HCT116 (cell line): ENCODE measurements at regions not wholly inside any gene's neighbourhood (a gene's known extent, or its start where the extent isn't known, plus 50 kb on each side); places are given as distances from the start of the nearest gene placed in this dataset.

Experiments
- ATAC-seq: fragments of 200-7000 bp; cut with Tn5 transposase; 2 replicates; pipeline ENCODE4 v1.9.1; 2020; ENCODE audit warnings: mild to moderate bottlenecking, moderate library complexity
- BruUV-seq: library from RNA; stranded (reverse); fragments of 400-500 nt; replicated peaks from 2 replicates; lab custom pipeline; 2021; lab: Mats Ljungman, UMichigan
- CTCF ChIA-PET: fragments of 300-600 bp; sonication (Branson Sonifier 250); formaldehyde crosslinking; loops from one replicate; lab custom pipeline; 2021; ENCODE audit warnings: antibody characterized with exemption; lab: Charles Lee
- POLR2A ChIA-PET: fragments of 300-600, 350-600 bp; sonication (Branson Sonifier 250); formaldehyde crosslinking; loops from one replicate; lab custom pipeline; 2021; ENCODE audit warnings: antibody characterized with exemption; lab: Charles Lee
- RAD21 ChIA-PET, 2 experiments: fragments of 300-600 bp; sonication (Branson Sonifier 250); formaldehyde crosslinking; loops; one replicate each; lab custom pipeline; 2023; ENCODE audit warnings: low total read pairs in 2 of 2; ENCODE audit not compliant: uncharacterized antibody in 2 of 2, unreplicated experiment in 2 of 2, low non-redundant PET in 1 of 2; lab: Charles Lee
- DNase-seq: peaks from one replicate; pipeline ENCODE4 v3.0.0-alpha.2; 2010; ENCODE audit warnings: low read depth, low spot score
- H2AFZ ChIP-seq: fragments of 200-600 bp; shearing (Covaris generic), sonication (generic); 2 replicates; pipeline ENCODE4 v1.6.1; 2017; ENCODE audit warnings: low read depth, mixed run types, mixed read lengths, antibody characterized with exemption, low read length; ENCODE audit not compliant: poor library complexity, severe bottlenecking
- H3K27ac ChIP-seq: 2 replicates; pipeline ENCODE4 v1.5.1; 2012; ENCODE audit warnings: low read depth, low read length
- H3K27me3 ChIP-seq: fragments of 200-600 bp; sonication (generic); 2 replicates; pipeline ENCODE4 v1.6.1; 2016; ENCODE audit warnings: mixed run types, low read length, mixed read lengths; ENCODE audit not compliant: insufficient read depth
- H3K36me3 ChIP-seq, 2 experiments: fragments of 200-500 bp in 1 of 2; fragments of 200-600 bp in 1 of 2; sonication (Bioruptor generic) in 1 of 2; sonication (generic) in 1 of 2; 2 replicates each; pipeline versions ENCODE4 v1.5.1 to v1.6.1; 2014 to 2016; ENCODE audit warnings: low read length in 2 of 2, inconsistent platforms in 1 of 2, mixed read lengths in 1 of 2, mixed run types in 1 of 2; ENCODE audit not compliant: insufficient read depth in 2 of 2, control insufficient read depth in 1 of 2
- H3K4me1 ChIP-seq, 2 experiments: fragments of 200-600 bp in 1 of 2; sonication (generic) in 1 of 2; 2 replicates each; pipeline versions ENCODE4 v1.5.1 to v1.6.1; 2012 to 2017; ENCODE audit warnings: low read length in 2 of 2, inconsistent platforms in 1 of 2, mild to moderate bottlenecking in 1 of 2, mixed read lengths in 1 of 2, mixed run types in 1 of 2, moderate library complexity in 1 of 2; ENCODE audit not compliant: insufficient read depth in 2 of 2, control insufficient read depth in 1 of 2
- H3K4me2 ChIP-seq: fragments of 200-600 bp; sonication (generic); 2 replicates; pipeline ENCODE4 v1.6.1; 2017; ENCODE audit warnings: mixed run types, low read length, mixed read lengths
- H3K4me3 ChIP-seq, 2 experiments: fragments of 200-600 bp in 1 of 2; sonication (generic) in 1 of 2; replicated peaks in 1 of 2; 2 replicates each; pipeline ENCODE4 v1.5.1; 2011 to 2016; ENCODE audit warnings: low read length in 2 of 2, control low read depth in 1 of 2, low read depth in 1 of 2, mild to moderate bottlenecking in 1 of 2, mixed read lengths in 1 of 2, mixed run types in 1 of 2
- H3K79me2 ChIP-seq: fragments of 200-600 bp; sonication (generic); 2 replicates; pipeline ENCODE4 v1.6.1; 2017; ENCODE audit warnings: mild to moderate bottlenecking, mixed run types, low read length, moderate library complexity, mixed read lengths; ENCODE audit not compliant: insufficient read depth
- H3K9ac ChIP-seq: fragments of 200-600 bp; sonication (generic); 2 replicates; pipeline ENCODE4 v1.6.1; 2016; ENCODE audit warnings: low read length, mixed read lengths
- H3K9me2 ChIP-seq: fragments of 200-600 bp; sonication (generic), shearing (Covaris generic); 2 replicates; pipeline ENCODE4 v1.6.1; 2017; ENCODE audit warnings: mixed run types, mild to moderate bottlenecking, moderate library complexity; ENCODE audit not compliant: insufficient read depth
- H3K9me3 ChIP-seq, 2 experiments: fragments of 200-500 bp in 1 of 2; fragments of 200-600 bp in 1 of 2; sonication (Bioruptor generic) in 1 of 2; sonication (generic) in 1 of 2; 2 replicates each; pipeline ENCODE4 v1.6.1; 2014 to 2017; ENCODE audit warnings: low read length in 2 of 2, mixed read lengths in 2 of 2, inconsistent platforms in 1 of 2, low read depth in 1 of 2, mild to moderate bottlenecking in 1 of 2, mixed run types in 1 of 2, moderate library complexity in 1 of 2; ENCODE audit not compliant: control insufficient read depth in 1 of 2, insufficient read depth in 1 of 2
- H4K20me1 ChIP-seq: fragments of 200-600 bp; sonication (generic), shearing (Covaris generic); 2 replicates; pipeline ENCODE4 v1.6.1; 2017; ENCODE audit warnings: mixed run types, mild to moderate bottlenecking, moderate library complexity; ENCODE audit not compliant: insufficient read depth
- CBX3 ChIP-seq: IDR thresholded peaks from 2 replicates; pipeline ENCODE4 v1.6.1; 2012; ENCODE audit warnings: low read depth
- CEBPB ChIP-seq: IDR thresholded peaks from 2 replicates; pipeline ENCODE4 v1.6.1; 2012; ENCODE audit warnings: low read depth
- EGR1 ChIP-seq: IDR thresholded peaks from 2 replicates; pipeline ENCODE4 v1.6.1; 2012; ENCODE audit warnings: low read depth
- ELF1 ChIP-seq: IDR thresholded peaks from 2 replicates; pipeline ENCODE4 v1.6.1; 2012; ENCODE audit warnings: low read depth, borderline replicate concordance
- EZH2 ChIP-seq: fragments of 200-600 bp; sonication (generic); IDR thresholded peaks from 2 replicates; pipeline ENCODE4 v1.6.1; 2017; ENCODE audit warnings: antibody characterized with exemption, mixed run types
- EZH2phosphoT487 ChIP-seq: fragments of 200-600 bp; IDR thresholded peaks from 2 replicates; pipeline ENCODE4 v1.6.1; 2018; ENCODE audit warnings: antibody characterized with exemption, borderline replicate concordance
- FOSL1 ChIP-seq: IDR thresholded peaks from 2 replicates; pipeline ENCODE4 v1.6.1; 2012; ENCODE audit warnings: low read depth
- POLR2AphosphoS5 ChIP-seq: IDR thresholded peaks from 2 replicates; pipeline ENCODE4 v1.6.1; 2011; ENCODE audit warnings: mild to moderate bottlenecking, low read depth, low read length, moderate library complexity
- RAD21 ChIP-seq: IDR thresholded peaks from 2 replicates; pipeline ENCODE4 v1.6.1; 2012; ENCODE audit warnings: low read depth, mild to moderate bottlenecking
- SIN3A ChIP-seq: IDR thresholded peaks from 2 replicates; pipeline ENCODE4 v1.6.1; 2012; ENCODE audit warnings: low read depth
- SRF ChIP-seq: IDR thresholded peaks from 2 replicates; pipeline ENCODE4 v1.6.1; 2012; ENCODE audit warnings: low read depth
- TCF7L2 ChIP-seq: IDR thresholded peaks from 2 replicates; pipeline ENCODE4 v1.7.0; 2011; ENCODE audit warnings: borderline replicate concordance, inconsistent platforms; ENCODE audit not compliant: insufficient read depth, insufficient read length; ENCODE audit errors: extremely low read depth
- YY1 ChIP-seq: IDR thresholded peaks from 2 replicates; pipeline ENCODE4 v1.6.1; 2011; ENCODE audit warnings: low read length, low read depth, moderate library complexity, mild to moderate bottlenecking; ENCODE audit not compliant: insufficient replicate concordance; ENCODE audit errors: extremely low read depth
- ZFX ChIP-seq: fragments of 450-650 bp; IDR thresholded peaks from 2 replicates; pipeline ENCODE4 v1.6.1; 2017
- ZNF274 ChIP-seq: fragments of 200-500 bp; sonication (Bioruptor generic); IDR thresholded peaks from 2 replicates; pipeline ENCODE4 v1.6.1; 2014; ENCODE audit warnings: mild to moderate bottlenecking, low read depth, low read length, inconsistent platforms
- intact Hi-C: fragments of 100-400 bp; cut with micrococcal nuclease; formaldehyde crosslinking; loops from 2 replicates; pipeline ENCODE4 v1.10.0; 2022
- TF ChIP-seq, protein P1 (sequence below): IDR thresholded peaks from 2 replicates; pipeline ENCODE4 v1.6.1; 2011; ENCODE audit warnings: mild to moderate bottlenecking, low read length, moderate library complexity; ENCODE audit not compliant: insufficient replicate concordance; ENCODE audit errors: extremely low read depth
- TF ChIP-seq, protein P2 (sequence below): IDR thresholded peaks from 2 replicates; pipeline ENCODE4 v1.6.1; 2012

GRCh38 chr6:3919130-3919628 lies 70.0 kb downstream of the FAM50B start:
- Histone ChIP-seq H3K9ac (no peak overlapping the region), H3K27me3 (no peaks in the 10 kb centered on the region), H3K9me2 (no peaks in the 10 kb centered on the region), H3K9me3 (peaks cover 0 to 5% of the 10 kb centered on the region in 2 experiments; a peak in 1 of 4 replicates), H3K4me3 (no peak overlapping the region), H3K4me1 (peaks cover 4 to 8% of the 10 kb centered on the region in 2 experiments; a peak in 3 of 4 replicates)
- intact Hi-C loops = no loop called here
- CTCF ChIA-PET = no interaction called here
- TF ChIP-seq RAD21 (no peak), EZH2phosphoT487 (no peak), FOSL1 (no peak), CEBPB (no peak), TCF7L2 (no peak)
- TF ChIP-seq, protein P1, sequence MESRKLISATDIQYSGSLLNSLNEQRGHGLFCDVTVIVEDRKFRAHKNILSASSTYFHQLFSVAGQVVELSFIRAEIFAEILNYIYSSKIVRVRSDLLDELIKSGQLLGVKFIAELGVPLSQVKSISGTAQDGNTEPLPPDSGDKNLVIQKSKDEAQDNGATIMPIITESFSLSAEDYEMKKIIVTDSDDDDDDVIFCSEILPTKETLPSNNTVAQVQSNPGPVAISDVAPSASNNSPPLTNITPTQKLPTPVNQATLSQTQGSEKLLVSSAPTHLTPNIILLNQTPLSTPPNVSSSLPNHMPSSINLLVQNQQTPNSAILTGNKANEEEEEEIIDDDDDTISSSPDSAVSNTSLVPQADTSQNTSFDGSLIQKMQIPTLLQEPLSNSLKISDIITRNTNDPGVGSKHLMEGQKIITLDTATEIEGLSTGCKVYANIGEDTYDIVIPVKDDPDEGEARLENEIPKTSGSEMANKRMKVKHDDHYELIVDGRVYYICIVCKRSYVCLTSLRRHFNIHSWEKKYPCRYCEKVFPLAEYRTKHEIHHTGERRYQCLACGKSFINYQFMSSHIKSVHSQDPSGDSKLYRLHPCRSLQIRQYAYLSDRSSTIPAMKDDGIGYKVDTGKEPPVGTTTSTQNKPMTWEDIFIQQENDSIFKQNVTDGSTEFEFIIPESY = no peak
- TF ChIP-seq, protein P2, sequence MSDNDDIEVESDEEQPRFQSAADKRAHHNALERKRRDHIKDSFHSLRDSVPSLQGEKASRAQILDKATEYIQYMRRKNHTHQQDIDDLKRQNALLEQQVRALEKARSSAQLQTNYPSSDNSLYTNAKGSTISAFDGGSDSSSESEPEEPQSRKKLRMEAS = no peak
- TF ChIP-seq, all 23 proteins: peak for 0
- H4K20me1 ChIP-seq = no peaks in the 10 kb centered on the region
- no peak overlapping the region for H2AFZ ChIP-seq
- no peak overlapping the region for H3K27ac ChIP-seq
- ATAC-seq (no peak), DNase-seq (no peak)
- H3K4me2 ChIP-seq = no peak overlapping the region
- ChIA-PET POLR2A (no interaction called here), RAD21 (no interaction called here)
- no peaks in the 10 kb centered on the region for H3K36me3 ChIP-seq
- no TSS peak for BruUV-seq
- H3K79me2 ChIP-seq = no peaks in the 10 kb centered on the region

- H3K9me3 ChIP-seq = peaks cover 0 to 5% of the 10 kb centered on the region in 2 experiments; a peak in 1 of 4 replicates
- no peak overlapping the region for H3K9ac ChIP-seq
- H3K27ac ChIP-seq = no peak overlapping the region
- H3K4me1 ChIP-seq = peaks cover 4 to 5% of the 10 kb centered on the region in 2 experiments; a peak in 3 of 4 replicates
- RAD21 ChIA-PET = no interaction called here
- H3K4me2 ChIP-seq = no peak overlapping the region
- BruUV-seq = no TSS peak
- H3K79me2 ChIP-seq = no peaks in the 10 kb centered on the region
- H3K4me3 ChIP-seq = no peak overlapping the region
- POLR2A ChIA-PET = no interaction called here
- intact Hi-C loops = no loop called here
- H4K20me1 ChIP-seq = no peaks in the 10 kb centered on the region
- H3K9me2 ChIP-seq = no peaks in the 10 kb centered on the region
- no peaks in the 10 kb centered on the region for H3K36me3 ChIP-seq
- H3K27me3 ChIP-seq = no peaks in the 10 kb centered on the region
- CTCF ChIA-PET = no interaction called here
- ATAC-seq (no peak), DNase-seq (no peak)
- H2AFZ ChIP-seq = no peak overlapping the region
- TF ChIP-seq ZFX = no peak
- no peak for TF ChIP-seq EZH2phosphoT487
- no peak for TF ChIP-seq ELF1
- TF ChIP-seq EZH2 = no peak
- TF ChIP-seq POLR2AphosphoS5 = no peak
- TF ChIP-seq FOSL1 = no peak
- no peak for TF ChIP-seq SRF
- TF ChIP-seq ZNF274 = no peak
- no peak for TF ChIP-seq RAD21
- no peak for TF ChIP-seq SIN3A
- TF ChIP-seq CBX3 = no peak
- TF ChIP-seq, protein P1 = no peak
- TF ChIP-seq EGR1 = no peak
- no peak for TF ChIP-seq YY1
These were observed 70.7 kb downstream of the FAM50B start for GRCh38 chr6:3919849-3920248.
